LNCaP clone FGC (cell line): ENCODE measurements at regions not wholly inside any gene's neighbourhood (a gene's known extent, or its start where the extent isn't known, plus 50 kb on each side); places are given as distances from the start of the nearest gene placed in this dataset.
"Not testable (repeated sequence)": the region's sequence is repeated elsewhere in the genome, so short reads cannot be mapped to it uniquely, and the experiment has no call there.

Source experiments
- DNase-seq: peaks from one replicate; pipeline ENCODE4 v3.0.0-alpha.2; 2011; ENCODE audit warnings: low read depth
- H3K4me3 ChIP-seq: 2 replicates; pipeline ENCODE4 v1.5.1; 2011; ENCODE audit warnings: mild to moderate bottlenecking, low read depth, low read length, control low read depth
- CTCF ChIP-seq: IDR thresholded peaks from 2 replicates; pipeline ENCODE4 v1.5.1; 2012; ENCODE audit warnings: mild to moderate bottlenecking; ENCODE audit not compliant: control insufficient read depth, insufficient read depth; ENCODE audit errors: extremely low read depth

- no peak overlapping the region for H3K4me3 ChIP-seq
- no peak for DNase-seq
- TF ChIP-seq CTCF, result no peak
These were observed 136.7 kb downstream of the MACROH2A1 start for GRCh38 chr5:135262364-135262763.

GRCh38 chr5:135260108-135260507, 138.9 kb downstream of the MACROH2A1 start:
- not testable (repeated sequence) for H3K4me3 ChIP-seq, DNase-seq

GRCh38 chr5:135255461-135256178, 143.4 kb downstream of the MACROH2A1 start:
- DNase-seq, result no peak
- TF ChIP-seq CTCF, result no peak
- H3K4me3 ChIP-seq, result no peak overlapping the region

- TF ChIP-seq CTCF, result no peak
- H3K4me3 ChIP-seq, result no peak overlapping the region
- DNase-seq, result no peak
These were observed 144.8 kb downstream of the MACROH2A1 start for GRCh38 chr5:135254183-135254582.

- DNase-seq, result no peak
These were observed 145.3 kb downstream of the MACROH2A1 start for GRCh38 chr5:135253601-135254178.

GRCh38 chr5:135251093-135251492, 147.9 kb downstream of the MACROH2A1 start:
- no peak for TF ChIP-seq CTCF
- DNase-seq, result no peak
- H3K4me3 ChIP-seq, result no peak overlapping the region

More at GRCh38 chr5:135253601-135254178, 145.3 kb downstream of the MACROH2A1 start:
- no peak for TF ChIP-seq CTCF
- H3K4me3 ChIP-seq, result no peak overlapping the region

GRCh38 chr5:135250671-135251070, 148.4 kb downstream of the MACROH2A1 start:
- no peak for DNase-seq
- no peak for TF ChIP-seq CTCF

More at GRCh38 chr5:135250671-135251070, 148.4 kb downstream of the MACROH2A1 start:
- H3K4me3 ChIP-seq, result no peak overlapping the region
